KMS-11 (cell line): ENCODE measurements at regions not wholly inside any gene's neighbourhood (a gene's known extent, or its start where the extent isn't known, plus 50 kb on each side); places are given as distances from the start of the nearest gene placed in this dataset.

Experiments
- H2AFZ ChIP-seq: fragments of 200-600 bp; sonication (generic); 2 replicates; pipeline ENCODE4 v1.6.1; 2016; ENCODE audit warnings: antibody characterized with exemption, mixed run types, low read depth
- H3K27ac ChIP-seq: fragments of 200-600 bp; sonication (generic); 2 replicates; pipeline ENCODE4 v1.6.1; 2016; ENCODE audit warnings: mild to moderate bottlenecking, mixed run types
- H3K27me3 ChIP-seq: fragments of 200-600 bp; sonication (generic); 2 replicates; pipeline ENCODE4 v1.6.1; 2017; ENCODE audit warnings: mild to moderate bottlenecking, low read depth, mixed run types, moderate library complexity; ENCODE audit not compliant: insufficient read depth
- H3K36me3 ChIP-seq: fragments of 200-600 bp; sonication (generic); 2 replicates; pipeline ENCODE4 v1.6.1; 2017; ENCODE audit warnings: mild to moderate bottlenecking, mixed run types; ENCODE audit not compliant: insufficient read depth
- H3K4me1 ChIP-seq: fragments of 200-600 bp; sonication (generic); 2 replicates; pipeline ENCODE4 v1.6.1; 2016; ENCODE audit warnings: mild to moderate bottlenecking, low read depth, mixed run types; ENCODE audit not compliant: poor library complexity, severe bottlenecking
- H3K4me2 ChIP-seq: fragments of 200-600 bp; sonication (generic); 2 replicates; pipeline ENCODE4 v1.7.0; 2016; ENCODE audit warnings: mild to moderate bottlenecking, mixed run types
- H3K4me3 ChIP-seq: fragments of 200-600 bp; sonication (generic); IDR thresholded peaks from 2 replicates; pipeline ENCODE4 v1.6.1; 2017; ENCODE audit warnings: low read depth, low read length, mixed read lengths; ENCODE audit not compliant: insufficient read depth
- H3K79me2 ChIP-seq: fragments of 200-600 bp; sonication (generic); 2 replicates; pipeline ENCODE4 v1.6.1; 2016; ENCODE audit warnings: low read depth, mixed run types; ENCODE audit not compliant: insufficient read depth
- H3K9ac ChIP-seq: fragments of 200-600 bp; sonication (generic); 2 replicates; pipeline ENCODE4 v1.6.1; 2016; ENCODE audit warnings: mild to moderate bottlenecking, mixed run types
- H4K20me1 ChIP-seq: fragments of 200-600 bp; sonication (generic); 2 replicates; pipeline ENCODE4 v1.6.1; 2016; ENCODE audit warnings: mild to moderate bottlenecking, mixed run types; ENCODE audit not compliant: insufficient read depth
- TF ChIP-seq, protein P1 (sequence below): fragments of 200-600 bp; sonication (generic); conservative IDR thresholded peaks from 2 replicates; pipeline ENCODE4 v1.6.1; 2017; ENCODE audit warnings: low read depth, mild to moderate bottlenecking, antibody characterized with exemption, low read length, moderate library complexity, mixed read lengths

DNA sequence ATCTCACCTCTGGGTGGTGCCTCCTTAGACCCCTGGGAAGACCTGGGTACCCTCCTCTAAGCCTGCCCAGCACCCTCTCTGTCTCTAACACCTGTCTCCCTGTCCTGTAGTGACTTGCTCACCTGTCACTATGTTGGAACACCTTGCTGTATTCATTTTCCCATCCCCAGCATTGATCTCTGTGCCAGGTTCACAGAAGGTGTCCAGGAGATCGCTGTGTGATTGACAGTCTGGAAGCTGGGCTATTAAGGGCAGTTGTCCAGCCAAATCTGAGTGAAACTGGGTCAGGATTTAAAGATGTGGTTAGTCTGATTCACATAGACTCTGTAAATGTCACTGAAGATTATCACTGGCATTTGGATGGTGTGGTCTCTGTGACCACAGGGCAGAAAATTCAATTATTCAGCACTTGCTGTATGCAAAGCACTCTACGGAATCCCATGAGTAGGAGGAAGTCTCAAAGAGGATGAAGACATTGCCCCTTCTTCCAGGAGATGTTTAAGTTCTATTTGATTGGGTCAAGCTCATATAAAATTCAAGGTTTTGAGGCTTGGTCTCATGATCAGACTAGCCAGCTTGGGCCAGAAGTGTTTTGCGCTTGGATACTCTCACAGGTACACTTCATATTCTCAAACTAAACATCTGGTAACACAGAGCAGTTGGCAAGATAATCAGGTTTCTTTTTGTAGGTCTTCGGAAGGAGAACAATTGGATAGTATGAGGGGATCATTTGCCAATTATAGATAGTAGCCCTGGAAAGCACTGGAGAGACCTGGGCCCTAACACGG lies 57.8 kb upstream of the TAGAP start:
- no peak overlapping the region for H3K4me2 ChIP-seq

DNA sequence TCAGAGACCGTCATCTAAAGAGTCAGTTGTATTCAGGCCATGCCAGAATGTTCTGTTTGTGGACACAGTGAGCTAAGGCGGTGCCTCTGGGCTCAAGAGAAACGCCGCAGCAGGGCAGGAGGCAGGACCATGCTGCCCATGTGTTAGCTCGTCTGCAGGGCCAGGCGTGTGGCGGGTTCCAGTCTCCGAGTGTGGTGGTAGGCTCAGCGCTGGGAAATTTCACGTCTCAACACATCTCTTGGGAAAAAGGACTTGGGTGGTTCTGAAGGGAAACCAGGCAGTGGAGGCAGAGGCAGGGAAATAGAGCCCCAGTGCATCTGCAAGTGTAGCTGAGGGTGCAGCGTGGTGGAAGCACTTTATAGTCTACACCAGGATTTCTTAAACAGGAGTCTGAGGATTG lies 56.9 kb upstream of the TAGAP start:
- no peaks in the 10 kb centered on the region for H3K27me3 ChIP-seq
- no peaks in the 10 kb centered on the region for H3K36me3 ChIP-seq
- no peaks in the 10 kb centered on the region for H3K4me1 ChIP-seq
- H3K27ac ChIP-seq = no peak overlapping the region
- no peak overlapping the region for H3K4me3 ChIP-seq
- H3K4me2 ChIP-seq = no peak overlapping the region
- no peaks in the 10 kb centered on the region for H4K20me1 ChIP-seq
- no peak overlapping the region for H2AFZ ChIP-seq
- H3K79me2 ChIP-seq = no peaks in the 10 kb centered on the region
- no peak overlapping the region for H3K9ac ChIP-seq
- TF ChIP-seq, protein P1, sequence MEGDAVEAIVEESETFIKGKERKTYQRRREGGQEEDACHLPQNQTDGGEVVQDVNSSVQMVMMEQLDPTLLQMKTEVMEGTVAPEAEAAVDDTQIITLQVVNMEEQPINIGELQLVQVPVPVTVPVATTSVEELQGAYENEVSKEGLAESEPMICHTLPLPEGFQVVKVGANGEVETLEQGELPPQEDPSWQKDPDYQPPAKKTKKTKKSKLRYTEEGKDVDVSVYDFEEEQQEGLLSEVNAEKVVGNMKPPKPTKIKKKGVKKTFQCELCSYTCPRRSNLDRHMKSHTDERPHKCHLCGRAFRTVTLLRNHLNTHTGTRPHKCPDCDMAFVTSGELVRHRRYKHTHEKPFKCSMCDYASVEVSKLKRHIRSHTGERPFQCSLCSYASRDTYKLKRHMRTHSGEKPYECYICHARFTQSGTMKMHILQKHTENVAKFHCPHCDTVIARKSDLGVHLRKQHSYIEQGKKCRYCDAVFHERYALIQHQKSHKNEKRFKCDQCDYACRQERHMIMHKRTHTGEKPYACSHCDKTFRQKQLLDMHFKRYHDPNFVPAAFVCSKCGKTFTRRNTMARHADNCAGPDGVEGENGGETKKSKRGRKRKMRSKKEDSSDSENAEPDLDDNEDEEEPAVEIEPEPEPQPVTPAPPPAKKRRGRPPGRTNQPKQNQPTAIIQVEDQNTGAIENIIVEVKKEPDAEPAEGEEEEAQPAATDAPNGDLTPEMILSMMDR = no peak

More for the DNA sequence above, 57.8 kb upstream of the TAGAP start:
- Histone ChIP-seq H3K4me3 (no peak overlapping the region), H2AFZ (no peak overlapping the region), H3K27ac (no peak overlapping the region), H3K79me2 (no peaks in the 10 kb centered on the region), H3K36me3 (no peaks in the 10 kb centered on the region), H3K27me3 (no peaks in the 10 kb centered on the region), H4K20me1 (no peaks in the 10 kb centered on the region), H3K9ac (no peak overlapping the region), H3K4me1 (no peaks in the 10 kb centered on the region)
- TF ChIP-seq, protein P1 = no peak

DNA sequence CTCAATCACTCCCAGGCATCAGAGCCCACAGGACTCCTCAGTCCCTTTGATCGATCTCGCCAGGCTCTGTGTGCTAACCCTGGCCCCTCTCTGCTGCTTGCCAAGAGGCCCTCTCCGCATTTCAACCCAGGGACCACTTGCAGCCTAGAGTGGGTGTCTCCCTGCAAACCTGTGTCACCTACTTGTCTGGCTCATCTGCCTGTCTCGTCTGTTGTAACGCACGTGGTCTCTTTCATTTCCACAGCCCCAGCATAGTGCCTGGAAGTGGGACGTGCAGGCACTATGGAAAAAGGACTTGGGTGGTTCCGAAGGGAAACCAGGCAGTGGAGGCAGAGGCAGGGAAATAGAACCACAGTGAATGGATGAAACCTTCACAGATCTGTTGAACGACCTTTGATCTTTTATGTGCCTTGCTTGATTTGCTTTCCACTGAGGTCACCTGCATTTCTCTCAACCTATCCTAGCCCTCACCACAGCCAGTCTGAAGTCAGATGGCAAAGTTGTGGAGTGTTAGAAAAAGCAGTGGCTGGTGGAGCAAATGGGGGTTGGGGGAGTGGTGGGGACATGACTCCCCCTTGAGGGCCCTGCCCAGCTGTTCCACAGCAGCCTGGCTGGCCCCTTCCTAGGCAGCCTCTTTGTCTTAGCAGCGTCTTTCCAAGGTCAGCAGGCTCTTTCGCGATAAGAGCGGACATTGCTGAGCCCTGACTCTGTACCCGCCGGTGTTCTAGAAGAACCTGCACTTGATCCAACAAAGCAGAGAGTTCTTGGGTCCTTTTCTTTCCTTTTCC lies 55.8 kb upstream of the TAGAP start:
- Histone ChIP-seq H3K4me2 (no peak overlapping the region), H2AFZ (no peak overlapping the region), H3K79me2 (no peaks in the 10 kb centered on the region), H4K20me1 (no peaks in the 10 kb centered on the region), H3K36me3 (no peaks in the 10 kb centered on the region), H3K4me3 (no peak overlapping the region), H3K27ac (no peak overlapping the region), H3K27me3 (no peaks in the 10 kb centered on the region), H3K4me1 (no peaks in the 10 kb centered on the region), H3K9ac (no peak overlapping the region)
- TF ChIP-seq, protein P1 = no peak

DNA sequence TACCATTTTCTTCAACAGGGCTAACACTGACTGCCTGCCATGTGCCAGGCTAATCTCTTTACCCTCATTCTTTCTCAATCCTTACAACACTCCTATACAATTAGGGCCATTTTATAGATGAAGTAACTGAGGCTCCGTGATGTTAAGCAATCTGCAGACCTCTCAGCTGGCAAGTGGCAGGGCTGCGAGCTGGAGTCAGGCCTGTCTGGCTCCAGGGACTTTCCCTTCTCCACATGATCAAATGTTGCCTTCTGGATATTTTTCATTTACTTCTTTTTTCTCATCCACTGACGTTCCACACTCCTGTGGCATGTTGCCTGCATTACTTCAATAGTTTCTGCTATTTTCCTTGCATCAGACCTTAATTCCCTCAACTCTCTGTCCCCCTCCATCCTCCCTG lies 55.2 kb upstream of the TAGAP start:
- Histone ChIP-seq H3K27me3 (no peaks in the 10 kb centered on the region), H3K4me3 (no peak overlapping the region), H3K79me2 (no peaks in the 10 kb centered on the region), H3K27ac (no peak overlapping the region), H4K20me1 (no peaks in the 10 kb centered on the region), H3K4me1 (no peaks in the 10 kb centered on the region), H2AFZ (no peak overlapping the region), H3K4me2 (no peak overlapping the region), H3K36me3 (no peaks in the 10 kb centered on the region), H3K9ac (no peak overlapping the region)
- TF ChIP-seq, protein P1 = no peak
